ENCODE measurements at regions not wholly inside any gene's neighbourhood (a gene's known extent, or its start where the extent isn't known, plus 50 kb on each side); places are given as distances from the start of the nearest gene placed in this dataset.
A peak's percentile ranks its signal among the peaks of the same experiment; 100 is the strongest.

DNA sequence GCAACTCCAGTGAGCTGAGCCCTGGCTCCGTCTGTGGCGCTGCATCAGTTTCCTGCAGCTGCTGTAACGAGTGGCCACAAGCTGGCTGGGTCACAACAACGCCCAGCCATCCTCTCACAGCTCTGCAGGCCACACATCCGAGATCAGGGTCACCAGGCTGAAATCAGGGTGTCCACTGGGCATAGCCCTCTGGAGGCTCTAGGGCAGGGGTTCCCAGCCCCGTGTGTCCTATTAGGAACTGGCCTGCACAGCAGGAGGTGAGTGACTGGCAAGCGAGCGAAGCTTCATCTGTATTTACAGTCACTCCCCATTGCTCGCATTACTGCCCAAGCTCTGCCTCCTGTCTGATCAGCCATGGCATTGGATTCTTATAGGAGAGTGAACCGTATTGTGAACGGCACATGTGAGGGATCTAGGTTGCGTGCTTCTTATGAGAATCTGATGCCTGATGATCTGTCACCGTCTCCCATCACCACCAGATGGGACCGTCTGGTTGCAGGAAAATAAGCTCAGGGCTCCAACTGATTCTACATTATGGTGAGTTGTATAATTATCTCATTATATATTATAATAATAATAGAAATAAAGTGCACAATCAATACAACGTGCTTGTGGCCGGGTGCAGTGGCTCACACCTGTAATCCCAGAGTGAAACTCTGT lies 176.5 kb downstream of the SEC14L1 start:
- Histone ChIP-seq H3K79me2 (ENCODE audit: control insufficient read depth, insufficient read depth, low read length) (peaks cover 18% of the 10 kb centered on the region), H2AFZ (ENCODE audit: low read length) (no peak overlapping the region), H3K4me3 (replicated peaks in 1 of 4; ENCODE audit: control extremely low read depth in 1 of 4, insufficient read depth in 1 of 4, low read depth in 3 of 4, low read length in 4 of 4) (no peak overlapping the region), H3K4me2 (ENCODE audit: extremely low read depth, insufficient read depth, low read length) (no peak overlapping the region), H3K36me3 (ENCODE audit: control insufficient read depth, insufficient read depth, low read length) (no peaks in the 10 kb centered on the region), H3K27me3 (ENCODE audit: control insufficient read depth, insufficient read depth, low read length) (no peaks in the 10 kb centered on the region), H3K4me1 (ENCODE audit: control insufficient read depth, extremely low read depth, insufficient read depth, low read length) (peaks cover 24% of the 10 kb centered on the region), H3K27ac (ENCODE audit: insufficient read depth, low read length) (no peak overlapping the region), H3K9ac (ENCODE audit: insufficient read depth, low read length) (no peak overlapping the region), H4K20me1 (ENCODE audit: control insufficient read depth, extremely low read depth, insufficient read depth, low read length) (no peaks in the 10 kb centered on the region), H3K9me3 (ENCODE audit: control insufficient read depth, insufficient read depth, low read depth, low read length) (no peaks in the 10 kb centered on the region)
- DNase-seq (ENCODE audit: low read depth in 2 of 2) = peak in 1 of 2 donors; percentile 36
- no peak for TF ChIP-seq EZH2 (IDR thresholded peaks at IDR 0.05; ENCODE audit: low read length, missing control alignments)
- TF ChIP-seq, protein P1, sequence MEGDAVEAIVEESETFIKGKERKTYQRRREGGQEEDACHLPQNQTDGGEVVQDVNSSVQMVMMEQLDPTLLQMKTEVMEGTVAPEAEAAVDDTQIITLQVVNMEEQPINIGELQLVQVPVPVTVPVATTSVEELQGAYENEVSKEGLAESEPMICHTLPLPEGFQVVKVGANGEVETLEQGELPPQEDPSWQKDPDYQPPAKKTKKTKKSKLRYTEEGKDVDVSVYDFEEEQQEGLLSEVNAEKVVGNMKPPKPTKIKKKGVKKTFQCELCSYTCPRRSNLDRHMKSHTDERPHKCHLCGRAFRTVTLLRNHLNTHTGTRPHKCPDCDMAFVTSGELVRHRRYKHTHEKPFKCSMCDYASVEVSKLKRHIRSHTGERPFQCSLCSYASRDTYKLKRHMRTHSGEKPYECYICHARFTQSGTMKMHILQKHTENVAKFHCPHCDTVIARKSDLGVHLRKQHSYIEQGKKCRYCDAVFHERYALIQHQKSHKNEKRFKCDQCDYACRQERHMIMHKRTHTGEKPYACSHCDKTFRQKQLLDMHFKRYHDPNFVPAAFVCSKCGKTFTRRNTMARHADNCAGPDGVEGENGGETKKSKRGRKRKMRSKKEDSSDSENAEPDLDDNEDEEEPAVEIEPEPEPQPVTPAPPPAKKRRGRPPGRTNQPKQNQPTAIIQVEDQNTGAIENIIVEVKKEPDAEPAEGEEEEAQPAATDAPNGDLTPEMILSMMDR (conservative IDR thresholded peaks at IDR 0.05 in 1 of 2, IDR thresholded peaks at IDR 0.05 in 1 of 2; ENCODE audit: low read depth in 1 of 2, low read length in 2 of 2) = no peak

DNA sequence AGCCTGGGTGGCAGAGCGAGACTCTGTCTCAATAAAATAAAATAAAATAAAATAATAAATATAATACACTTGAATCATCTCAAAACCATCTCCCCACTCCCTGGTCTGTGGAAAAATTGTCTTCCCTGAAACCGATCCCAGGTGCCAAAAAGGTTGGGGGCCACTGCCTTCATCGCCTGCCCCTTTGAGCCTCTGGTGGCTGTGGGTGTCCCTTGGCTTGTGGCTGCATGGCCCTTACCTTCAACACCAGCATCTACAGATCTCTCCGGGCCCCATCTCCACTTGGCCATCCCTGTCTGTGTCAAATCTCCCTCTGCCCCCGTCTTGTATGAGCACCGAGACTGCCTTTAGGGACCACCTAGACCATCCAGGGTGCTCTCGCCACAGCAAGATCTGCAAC lies 177.3 kb downstream of the SEC14L1 start:
- Histone ChIP-seq H4K20me1 (ENCODE audit: control insufficient read depth, extremely low read depth, insufficient read depth, low read length) (no peaks in the 10 kb centered on the region), H3K9me3 (ENCODE audit: control insufficient read depth, insufficient read depth, low read depth, low read length) (no peaks in the 10 kb centered on the region), H3K4me2 (ENCODE audit: extremely low read depth, insufficient read depth, low read length) (no peak overlapping the region), H3K4me1 (ENCODE audit: control insufficient read depth, extremely low read depth, insufficient read depth, low read length) (peaks cover 26% of the 10 kb centered on the region), H3K36me3 (ENCODE audit: control insufficient read depth, insufficient read depth, low read length) (no peaks in the 10 kb centered on the region), H3K27me3 (ENCODE audit: control insufficient read depth, insufficient read depth, low read length) (no peaks in the 10 kb centered on the region), H3K79me2 (ENCODE audit: control insufficient read depth, insufficient read depth, low read length) (peaks cover 25% of the 10 kb centered on the region), H3K4me3 (replicated peaks in 1 of 4; ENCODE audit: control extremely low read depth in 1 of 4, insufficient read depth in 1 of 4, low read depth in 3 of 4, low read length in 4 of 4) (no peak overlapping the region), H3K27ac (ENCODE audit: insufficient read depth, low read length) (no peak overlapping the region), H2AFZ (ENCODE audit: low read length) (no peak overlapping the region), H3K9ac (ENCODE audit: insufficient read depth, low read length) (no peak overlapping the region)
- TF ChIP-seq, protein P1 (conservative IDR thresholded peaks at IDR 0.05 in 1 of 2, IDR thresholded peaks at IDR 0.05 in 1 of 2; ENCODE audit: low read depth in 1 of 2, low read length in 2 of 2) = no peak
- no peak for TF ChIP-seq EZH2 (IDR thresholded peaks at IDR 0.05; ENCODE audit: low read length, missing control alignments)
- DNase-seq (ENCODE audit: low read depth in 2 of 2) = no peak

DNA sequence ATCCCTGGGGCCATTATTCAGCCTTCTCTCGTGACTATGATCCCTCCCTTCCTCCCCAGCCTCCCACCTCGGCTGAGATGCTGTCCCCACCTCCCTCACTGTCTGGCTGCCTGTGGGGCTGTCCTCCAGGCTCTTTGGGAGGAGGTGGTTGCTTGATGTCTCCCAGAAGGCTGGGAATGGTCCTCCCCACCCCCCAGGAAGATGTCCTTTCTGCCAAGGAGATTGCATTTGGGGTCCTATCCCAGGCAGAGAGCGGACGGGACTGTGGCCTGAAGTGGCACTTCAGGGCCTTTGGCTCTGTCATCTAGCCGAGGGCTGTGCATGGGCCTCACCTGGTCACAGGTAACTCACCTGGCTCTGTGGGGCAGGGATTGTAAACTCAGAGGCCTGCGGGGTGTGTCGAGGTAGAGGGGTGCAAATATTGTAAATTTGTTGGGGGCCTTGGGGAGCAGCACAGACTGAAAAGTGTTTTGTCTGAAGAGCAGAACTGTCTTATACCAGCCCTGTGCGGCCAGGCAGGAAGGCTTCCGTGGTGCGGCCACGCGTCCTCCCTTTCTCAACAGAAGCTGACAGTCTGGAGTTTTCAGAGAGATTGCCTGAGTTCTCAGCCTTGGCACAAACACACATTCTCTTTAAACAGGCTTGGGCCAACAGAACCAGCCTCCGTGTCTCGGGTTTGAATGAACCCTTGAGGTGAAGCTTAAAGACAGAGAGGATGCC lies 177.9 kb downstream of the SEC14L1 start:
- no peak for TF ChIP-seq EZH2 (IDR thresholded peaks at IDR 0.05; ENCODE audit: low read length, missing control alignments)
- TF ChIP-seq, protein P1 (conservative IDR thresholded peaks at IDR 0.05 in 1 of 2, IDR thresholded peaks at IDR 0.05 in 1 of 2; ENCODE audit: low read depth in 1 of 2, low read length in 2 of 2) = no peak
- Histone ChIP-seq H3K27ac (ENCODE audit: insufficient read depth, low read length) (peak overlapping the region; percentile 98), H4K20me1 (ENCODE audit: control insufficient read depth, extremely low read depth, insufficient read depth, low read length) (no peaks in the 10 kb centered on the region), H3K9me3 (ENCODE audit: control insufficient read depth, insufficient read depth, low read depth, low read length) (no peaks in the 10 kb centered on the region), H3K4me3 (replicated peaks in 1 of 4; ENCODE audit: control extremely low read depth in 1 of 4, insufficient read depth in 1 of 4, low read depth in 3 of 4, low read length in 4 of 4) (peak overlapping the region in 3 of 4 experiments; percentile 22 to 82 (median 72)), H3K9ac (ENCODE audit: insufficient read depth, low read length) (peak overlapping the region; percentile 69), H3K36me3 (ENCODE audit: control insufficient read depth, insufficient read depth, low read length) (no peaks in the 10 kb centered on the region), H3K27me3 (ENCODE audit: control insufficient read depth, insufficient read depth, low read length) (no peaks in the 10 kb centered on the region), H2AFZ (ENCODE audit: low read length) (no peak overlapping the region), H3K4me1 (ENCODE audit: control insufficient read depth, extremely low read depth, insufficient read depth, low read length) (peaks cover 27% of the 10 kb centered on the region), H3K79me2 (ENCODE audit: control insufficient read depth, insufficient read depth, low read length) (peaks cover 25% of the 10 kb centered on the region), H3K4me2 (ENCODE audit: extremely low read depth, insufficient read depth, low read length) (peak overlapping the region; percentile 79)
- peak; percentile 38 to 39 for DNase-seq (ENCODE audit: low read depth in 2 of 2)
